ENCODE measurements at regions not wholly inside any gene's neighbourhood (a gene's known extent, or its start where the extent isn't known, plus 50 kb on each side); places are given as distances from the start of the nearest gene placed in this dataset.

DNA sequence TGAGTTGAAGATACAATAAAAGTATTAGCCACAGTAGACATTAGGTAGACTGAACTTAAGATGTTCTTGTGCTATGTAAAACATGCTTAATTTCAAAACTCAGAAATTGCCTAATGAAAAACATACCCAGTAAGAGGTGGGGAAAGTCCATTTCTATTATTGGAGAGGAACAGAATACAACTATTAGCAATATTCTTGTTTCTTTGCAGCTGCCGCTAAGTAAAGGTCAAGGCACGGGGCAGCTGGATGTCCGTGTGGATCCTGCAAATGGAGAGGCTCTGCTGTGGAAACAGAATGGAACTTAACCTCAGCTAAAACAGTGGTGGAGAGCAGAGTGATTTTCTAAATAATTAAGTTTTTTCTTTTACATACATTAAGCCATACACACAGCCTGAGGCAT, 139.2 kb upstream of the ARHGAP28 start:
- TF ChIP-seq POLR2A (IDR thresholded peaks at IDR 0.05): no peak
- TF ChIP-seq, protein P1, sequence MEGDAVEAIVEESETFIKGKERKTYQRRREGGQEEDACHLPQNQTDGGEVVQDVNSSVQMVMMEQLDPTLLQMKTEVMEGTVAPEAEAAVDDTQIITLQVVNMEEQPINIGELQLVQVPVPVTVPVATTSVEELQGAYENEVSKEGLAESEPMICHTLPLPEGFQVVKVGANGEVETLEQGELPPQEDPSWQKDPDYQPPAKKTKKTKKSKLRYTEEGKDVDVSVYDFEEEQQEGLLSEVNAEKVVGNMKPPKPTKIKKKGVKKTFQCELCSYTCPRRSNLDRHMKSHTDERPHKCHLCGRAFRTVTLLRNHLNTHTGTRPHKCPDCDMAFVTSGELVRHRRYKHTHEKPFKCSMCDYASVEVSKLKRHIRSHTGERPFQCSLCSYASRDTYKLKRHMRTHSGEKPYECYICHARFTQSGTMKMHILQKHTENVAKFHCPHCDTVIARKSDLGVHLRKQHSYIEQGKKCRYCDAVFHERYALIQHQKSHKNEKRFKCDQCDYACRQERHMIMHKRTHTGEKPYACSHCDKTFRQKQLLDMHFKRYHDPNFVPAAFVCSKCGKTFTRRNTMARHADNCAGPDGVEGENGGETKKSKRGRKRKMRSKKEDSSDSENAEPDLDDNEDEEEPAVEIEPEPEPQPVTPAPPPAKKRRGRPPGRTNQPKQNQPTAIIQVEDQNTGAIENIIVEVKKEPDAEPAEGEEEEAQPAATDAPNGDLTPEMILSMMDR (IDR thresholded peaks at IDR 0.05): no peak
